Gastroesophageal sphincter (tissue), 4 donors: ENCODE measurements at regions not wholly inside any gene's neighbourhood (a gene's known extent, or its start where the extent isn't known, plus 50 kb on each side); places are given as distances from the start of the nearest gene placed in this dataset.

Source experiments
- ATAC-seq: fragments of 150-250 bp; one replicate; pipeline ENCODE4 v1.9.1; 2016; ENCODE audit warnings: mild to moderate bottlenecking, moderate library complexity
- H3K27ac ChIP-seq, 4 donors: fragments of 200-600 bp; sonication (generic) in 3 of 4; 1 replicate in 3 of 4; 2 replicates in 1 of 4; pipeline ENCODE4 v1.5.1; 2016 to 2019
- H3K27me3 ChIP-seq: fragments of 200-600 bp; sonication (generic); one replicate; pipeline ENCODE4 v1.5.1; 2019
- H3K36me3 ChIP-seq, 2 donors: fragments of 200-600 bp; sonication (generic); one replicate each; pipeline ENCODE4 v1.5.1; 2019; ENCODE audit warnings: control low read depth in 1 of 2
- H3K4me1 ChIP-seq, 3 donors: fragments of 200-600 bp; sonication (generic); 1 replicate in 2 of 3; 2 replicates in 1 of 3; pipeline ENCODE4 v1.5.1; 2016 to 2019; ENCODE audit warnings: control low read depth in 2 of 3
- H3K4me3 ChIP-seq, 2 donors: fragments of 200-600 bp; sonication (generic); one replicate each; pipeline ENCODE4 v1.5.1; 2019; ENCODE audit warnings: mild to moderate bottlenecking in 1 of 2, moderate library complexity in 1 of 2
- H3K9me3 ChIP-seq, 3 donors: fragments of 200-600 bp; sonication (generic); one replicate each; pipeline ENCODE4 v1.5.1; 2017 to 2019; ENCODE audit warnings: control low read depth in 2 of 3
- EP300 ChIP-seq: sonication (generic); formaldehyde crosslinking; IDR thresholded peaks from one replicate; pipeline ENCODE4 v1.6.1; 2017; ENCODE audit warnings: antibody characterized with exemption, mild to moderate bottlenecking
- POLR2A ChIP-seq, 2 donors: fragments of 450-650 bp; IDR thresholded peaks; one replicate each; pipeline ENCODE4 v1.6.1; 2017; ENCODE audit warnings: antibody characterized with exemption in 2 of 2, mild to moderate bottlenecking in 2 of 2, moderate library complexity in 1 of 2
- POLR2AphosphoS5 ChIP-seq: sonication (generic); formaldehyde crosslinking; IDR thresholded peaks from one replicate; pipeline ENCODE4 v1.6.1; 2017; ENCODE audit warnings: antibody characterized with exemption
- WGBS, 2 donors: methylation state at CpG; one replicate each; pipeline ENCODE4 v1.1.5; 2018; ENCODE audit warnings: low coverage in 1 of 2; 5-methylcytosine and 5-hydroxymethylcytosine counted together
- TF ChIP-seq, protein P1 (sequence below), 4 experiments: fragments of 200-600 bp in 2 of 4; fragments of 450-650 bp in 2 of 4; sonication (generic) in 1 of 4; IDR thresholded peaks; one replicate each; pipeline ENCODE4 v1.5.1; 2017 to 2019; ENCODE audit warnings: antibody characterized with exemption in 4 of 4, mild to moderate bottlenecking in 2 of 4, moderate library complexity in 2 of 4

GRCh38 chr5:155127552-155127951 lies 114.0 kb downstream of the KIF4B start:
- Histone ChIP-seq H3K27ac (no peak overlapping the region), H3K4me3 (no peak overlapping the region), H3K27me3 (no peaks in the 10 kb centered on the region), H3K36me3 (no peaks in the 10 kb centered on the region), H3K4me1 (no peaks in the 10 kb centered on the region), H3K9me3 (no peaks in the 10 kb centered on the region)
- no peak for ATAC-seq
- TF ChIP-seq EP300 (no peak), POLR2AphosphoS5 (no peak), POLR2A (IDR thresholded peaks at IDR 0.05) (no peak)
- TF ChIP-seq, protein P1, sequence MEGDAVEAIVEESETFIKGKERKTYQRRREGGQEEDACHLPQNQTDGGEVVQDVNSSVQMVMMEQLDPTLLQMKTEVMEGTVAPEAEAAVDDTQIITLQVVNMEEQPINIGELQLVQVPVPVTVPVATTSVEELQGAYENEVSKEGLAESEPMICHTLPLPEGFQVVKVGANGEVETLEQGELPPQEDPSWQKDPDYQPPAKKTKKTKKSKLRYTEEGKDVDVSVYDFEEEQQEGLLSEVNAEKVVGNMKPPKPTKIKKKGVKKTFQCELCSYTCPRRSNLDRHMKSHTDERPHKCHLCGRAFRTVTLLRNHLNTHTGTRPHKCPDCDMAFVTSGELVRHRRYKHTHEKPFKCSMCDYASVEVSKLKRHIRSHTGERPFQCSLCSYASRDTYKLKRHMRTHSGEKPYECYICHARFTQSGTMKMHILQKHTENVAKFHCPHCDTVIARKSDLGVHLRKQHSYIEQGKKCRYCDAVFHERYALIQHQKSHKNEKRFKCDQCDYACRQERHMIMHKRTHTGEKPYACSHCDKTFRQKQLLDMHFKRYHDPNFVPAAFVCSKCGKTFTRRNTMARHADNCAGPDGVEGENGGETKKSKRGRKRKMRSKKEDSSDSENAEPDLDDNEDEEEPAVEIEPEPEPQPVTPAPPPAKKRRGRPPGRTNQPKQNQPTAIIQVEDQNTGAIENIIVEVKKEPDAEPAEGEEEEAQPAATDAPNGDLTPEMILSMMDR (IDR thresholded peaks at IDR 0.05): no peak
- WGBS, 2 donors: 90 to 98% methylated on average over 5 of the region's 5 CpGs

GRCh38 chr5:155128786-155129512 lies 115.4 kb downstream of the KIF4B start:
- no peak overlapping the region for H3K4me3 ChIP-seq
- no peaks in the 10 kb centered on the region for H3K9me3 ChIP-seq
- H3K27me3 ChIP-seq: no peaks in the 10 kb centered on the region
- ATAC-seq: no peak
- H3K36me3 ChIP-seq: no peaks in the 10 kb centered on the region
- 64 to 65% methylated on average over 4 to 7 of the region's 7 CpGs for WGBS, 2 donors
- H3K4me1 ChIP-seq: no peaks in the 10 kb centered on the region
- H3K27ac ChIP-seq: no peak overlapping the region
- no peak for TF ChIP-seq EP300
- no peak for TF ChIP-seq POLR2AphosphoS5
- TF ChIP-seq, protein P1 (IDR thresholded peaks at IDR 0.05): no peak
- TF ChIP-seq POLR2A (IDR thresholded peaks at IDR 0.05): no peak

DNA sequence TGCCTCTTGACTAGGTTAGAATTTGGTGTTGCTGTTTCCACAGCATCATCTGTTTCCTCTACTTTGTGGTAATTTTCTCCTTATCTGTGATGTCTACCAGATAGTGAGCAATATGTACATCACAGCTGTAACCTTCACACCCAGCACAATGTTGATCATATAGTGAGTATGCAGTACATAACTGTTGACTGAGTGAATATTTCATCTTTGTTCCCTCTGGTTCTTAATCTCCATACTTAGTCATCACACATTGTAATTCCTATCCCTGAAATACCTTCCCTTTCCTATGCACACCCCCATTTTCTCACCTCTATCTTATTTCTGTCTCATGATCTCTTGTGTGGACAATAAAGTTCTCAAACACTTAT lies 115.9 kb downstream of the KIF4B start:
- no peak overlapping the region for H3K4me3 ChIP-seq
- H3K4me1 ChIP-seq: no peaks in the 10 kb centered on the region
- no peak overlapping the region for H3K27ac ChIP-seq
- H3K36me3 ChIP-seq: no peaks in the 10 kb centered on the region
- ATAC-seq: no peak
- TF ChIP-seq POLR2AphosphoS5 (no peak), POLR2A (IDR thresholded peaks at IDR 0.05) (no peak), EP300 (no peak)
- TF ChIP-seq, protein P1 (IDR thresholded peaks at IDR 0.05): no peak
- no peaks in the 10 kb centered on the region for H3K9me3 ChIP-seq
- no peaks in the 10 kb centered on the region for H3K27me3 ChIP-seq

GRCh38 chr5:155134130-155134529 lies 120.6 kb downstream of the KIF4B start:
- no peak for ATAC-seq

More at GRCh38 chr5:155134130-155134529, 120.6 kb downstream of the KIF4B start:
- H3K27me3 ChIP-seq: no peaks in the 10 kb centered on the region
- no peak overlapping the region for H3K4me3 ChIP-seq
- TF ChIP-seq, protein P1 (IDR thresholded peaks at IDR 0.05): no peak
- TF ChIP-seq EP300 (no peak), POLR2A (IDR thresholded peaks at IDR 0.05) (no peak), POLR2AphosphoS5 (no peak)
- no peaks in the 10 kb centered on the region for H3K4me1 ChIP-seq
- no peaks in the 10 kb centered on the region for H3K36me3 ChIP-seq
- no peak overlapping the region for H3K27ac ChIP-seq
- no peaks in the 10 kb centered on the region for H3K9me3 ChIP-seq
